ENCODE measurements at regions not wholly inside any gene's neighbourhood (a gene's known extent, or its start where the extent isn't known, plus 50 kb on each side); places are given as distances from the start of the nearest gene placed in this dataset.

- TF ChIP-seq CTCF (IDR thresholded peaks at IDR 0.05) (no peak), POLR2A (IDR thresholded peaks at IDR 0.05) (no peak)
These were observed 979.7 kb upstream of the HS3ST1 start for GRCh38 chr4:12408364-12408763.
